Mononuclear cell (primary cell): ENCODE measurements at regions not wholly inside any gene's neighbourhood (a gene's known extent, or its start where the extent isn't known, plus 50 kb on each side); places are given as distances from the start of the nearest gene placed in this dataset.

Experiments
- H3K27me3 ChIP-seq: 2 replicates; pipeline ENCODE4 v1.6.0; 2011; ENCODE audit warnings: low read length, control low read depth; ENCODE audit not compliant: insufficient read depth
- H3K4me1 ChIP-seq: 2 replicates; pipeline ENCODE4 v1.5.1; 2011; ENCODE audit warnings: mild to moderate bottlenecking, low read length, control low read depth; ENCODE audit not compliant: insufficient read depth
- H3K4me3 ChIP-seq: 2 replicates; pipeline ENCODE4 v1.5.1; 2011; ENCODE audit warnings: mild to moderate bottlenecking, low read length, moderate library complexity
- H3K9me3 ChIP-seq: 2 replicates; pipeline ENCODE4 v1.5.1; 2011; ENCODE audit warnings: low read depth, mild to moderate bottlenecking, control low read depth, low read length

- Histone ChIP-seq H3K27me3 (no peaks in the 10 kb centered on the region), H3K4me1 (no peaks in the 10 kb centered on the region), H3K4me3 (no peak overlapping the region), H3K9me3 (no peaks in the 10 kb centered on the region)
Measured at GRCh38 chr1:29907596-29907995, 671.3 kb downstream of the PTPRU start.

GRCh38 chr1:29906927-29907326 lies 670.6 kb downstream of the PTPRU start:
- Histone ChIP-seq H3K4me1 (no peaks in the 10 kb centered on the region), H3K4me3 (no peak overlapping the region), H3K27me3 (no peaks in the 10 kb centered on the region), H3K9me3 (no peaks in the 10 kb centered on the region)

- H3K27me3 ChIP-seq: no peaks in the 10 kb centered on the region
- no peaks in the 10 kb centered on the region for H3K4me1 ChIP-seq
- H3K9me3 ChIP-seq: no peaks in the 10 kb centered on the region
- no peak overlapping the region for H3K4me3 ChIP-seq
Measured at GRCh38 chr1:29903548-29904166, 667.3 kb downstream of the PTPRU start.

GRCh38 chr1:29901624-29902325 lies 665.5 kb downstream of the PTPRU start:
- Histone ChIP-seq H3K27me3 (no peaks in the 10 kb centered on the region), H3K4me1 (no peaks in the 10 kb centered on the region), H3K4me3 (no peak overlapping the region), H3K9me3 (no peaks in the 10 kb centered on the region)

GRCh38 chr1:29900712-29901111 lies 664.4 kb downstream of the PTPRU start:
- Histone ChIP-seq H3K9me3 (no peaks in the 10 kb centered on the region), H3K4me3 (no peak overlapping the region), H3K27me3 (no peaks in the 10 kb centered on the region), H3K4me1 (no peaks in the 10 kb centered on the region)

GRCh38 chr1:29900104-29900679 lies 663.9 kb downstream of the PTPRU start:
- Histone ChIP-seq H3K4me1 (no peaks in the 10 kb centered on the region), H3K4me3 (no peak overlapping the region), H3K9me3 (no peaks in the 10 kb centered on the region), H3K27me3 (no peaks in the 10 kb centered on the region)

GRCh38 chr1:29896791-29897714 lies 660.7 kb downstream of the PTPRU start:
- Histone ChIP-seq H3K9me3 (no peaks in the 10 kb centered on the region), H3K4me1 (no peaks in the 10 kb centered on the region), H3K4me3 (no peak overlapping the region), H3K27me3 (no peaks in the 10 kb centered on the region)

- Histone ChIP-seq H3K27me3 (no peaks in the 10 kb centered on the region), H3K4me1 (no peaks in the 10 kb centered on the region), H3K9me3 (no peaks in the 10 kb centered on the region), H3K4me3 (no peak overlapping the region)
Measured at GRCh38 chr1:29896300-29896699, 660.0 kb downstream of the PTPRU start.

- H3K4me1 ChIP-seq: no peaks in the 10 kb centered on the region
- no peak overlapping the region for H3K4me3 ChIP-seq
- no peaks in the 10 kb centered on the region for H3K27me3 ChIP-seq
- no peaks in the 10 kb centered on the region for H3K9me3 ChIP-seq
Measured at GRCh38 chr1:29895201-29895600, 658.9 kb downstream of the PTPRU start.

- Histone ChIP-seq H3K4me1 (no peaks in the 10 kb centered on the region), H3K4me3 (no peak overlapping the region), H3K27me3 (no peaks in the 10 kb centered on the region), H3K9me3 (no peaks in the 10 kb centered on the region)
Measured at GRCh38 chr1:29894311-29894710, 658.0 kb downstream of the PTPRU start.

GRCh38 chr1:29893806-29894205 lies 657.5 kb downstream of the PTPRU start:
- H3K27me3 ChIP-seq: no peaks in the 10 kb centered on the region
- no peaks in the 10 kb centered on the region for H3K9me3 ChIP-seq
- H3K4me3 ChIP-seq: no peak overlapping the region
- H3K4me1 ChIP-seq: no peaks in the 10 kb centered on the region

- Histone ChIP-seq H3K4me1 (no peaks in the 10 kb centered on the region), H3K27me3 (no peaks in the 10 kb centered on the region)
Measured at GRCh38 chr1:29893046-29893723, 656.9 kb downstream of the PTPRU start.

GRCh38 chr1:29892247-29892646 lies 655.9 kb downstream of the PTPRU start:
- no peaks in the 10 kb centered on the region for H3K4me1 ChIP-seq
- H3K9me3 ChIP-seq: no peaks in the 10 kb centered on the region
- no peaks in the 10 kb centered on the region for H3K27me3 ChIP-seq
- no peak overlapping the region for H3K4me3 ChIP-seq

More at GRCh38 chr1:29893046-29893723, 656.9 kb downstream of the PTPRU start:
- no peak overlapping the region for H3K4me3 ChIP-seq
- H3K9me3 ChIP-seq: no peaks in the 10 kb centered on the region

GRCh38 chr1:29890201-29890959 lies 654.1 kb downstream of the PTPRU start:
- H3K4me3 ChIP-seq: no peak overlapping the region
- H3K4me1 ChIP-seq: no peaks in the 10 kb centered on the region
- H3K9me3 ChIP-seq: no peaks in the 10 kb centered on the region
- H3K27me3 ChIP-seq: no peaks in the 10 kb centered on the region
